Activated CD8-positive, alpha-beta memory T cell treated with anti-CD3 and anti-CD28 coated beads, Interleukin-2, amount 50 U/mL, for 4 hours (primary cell): ENCODE measurements at regions not wholly inside any gene's neighbourhood (a gene's known extent, or its start where the extent isn't known, plus 50 kb on each side); places are given as distances from the start of the nearest gene placed in this dataset.
"Not testable (repeated sequence)": the region's sequence is repeated elsewhere in the genome, so short reads cannot be mapped to it uniquely, and the experiment has no call there.

Experiments
- DNase-seq: peaks from one replicate; pipeline ENCODE4 v3.0.0-alpha.2; 2020

- no peak for DNase-seq
Measured at GRCh38 chr1:209095627-209096595, 487.6 kb upstream of the CAMK1G start.

DNA sequence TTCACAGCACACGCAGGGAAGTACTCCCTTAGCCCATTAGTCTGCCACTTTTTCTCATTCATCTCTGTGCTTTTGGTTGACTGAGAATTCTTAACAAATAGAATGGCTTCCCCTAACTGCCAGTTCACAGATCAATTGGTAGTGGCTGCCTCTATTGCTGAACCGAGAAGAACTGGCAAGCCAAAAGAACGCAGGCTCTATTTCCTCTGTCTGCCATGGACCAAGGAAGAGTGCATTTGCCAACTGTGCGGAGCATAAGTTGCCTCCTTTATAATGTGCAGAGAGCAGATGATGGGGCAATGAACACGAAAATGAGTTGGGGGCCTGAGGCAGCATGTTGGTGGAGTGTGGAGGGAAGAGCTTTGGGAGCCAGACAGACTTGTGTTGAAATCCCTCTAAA lies 483.1 kb upstream of the CAMK1G start:
- DNase-seq, result no peak

GRCh38 chr1:209101106-209101505 lies 482.4 kb upstream of the CAMK1G start:
- no peak for DNase-seq

GRCh38 chr1:209102120-209102519 lies 481.4 kb upstream of the CAMK1G start:
- no peak for DNase-seq

GRCh38 chr1:209102531-209102930 lies 481.0 kb upstream of the CAMK1G start:
- DNase-seq, result no peak

DNA sequence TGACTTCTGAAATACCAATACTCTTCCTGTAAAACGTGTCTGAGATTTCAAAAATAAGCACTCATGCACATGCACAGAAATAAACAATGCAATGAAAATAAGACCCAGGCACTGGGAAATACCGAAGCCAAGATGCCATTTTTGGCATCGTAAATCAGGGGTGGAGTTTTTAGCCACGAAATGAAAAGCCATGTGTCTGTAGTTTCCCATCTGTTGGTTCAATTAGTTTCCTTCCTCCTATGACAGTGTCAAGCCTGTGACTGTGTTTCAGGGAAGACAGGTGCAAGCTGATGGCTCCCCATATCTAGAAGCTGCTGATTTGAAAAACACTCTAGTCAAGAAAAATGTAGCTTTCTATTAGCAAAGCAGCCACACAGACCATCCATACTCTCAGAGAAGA lies 480.4 kb upstream of the CAMK1G start:
- no peak for DNase-seq

- DNase-seq, result no peak
Measured at GRCh38 chr1:209104646-209105045, 478.9 kb upstream of the CAMK1G start.

GRCh38 chr1:209105701-209106100 lies 477.8 kb upstream of the CAMK1G start:
- DNase-seq, result no peak

DNA sequence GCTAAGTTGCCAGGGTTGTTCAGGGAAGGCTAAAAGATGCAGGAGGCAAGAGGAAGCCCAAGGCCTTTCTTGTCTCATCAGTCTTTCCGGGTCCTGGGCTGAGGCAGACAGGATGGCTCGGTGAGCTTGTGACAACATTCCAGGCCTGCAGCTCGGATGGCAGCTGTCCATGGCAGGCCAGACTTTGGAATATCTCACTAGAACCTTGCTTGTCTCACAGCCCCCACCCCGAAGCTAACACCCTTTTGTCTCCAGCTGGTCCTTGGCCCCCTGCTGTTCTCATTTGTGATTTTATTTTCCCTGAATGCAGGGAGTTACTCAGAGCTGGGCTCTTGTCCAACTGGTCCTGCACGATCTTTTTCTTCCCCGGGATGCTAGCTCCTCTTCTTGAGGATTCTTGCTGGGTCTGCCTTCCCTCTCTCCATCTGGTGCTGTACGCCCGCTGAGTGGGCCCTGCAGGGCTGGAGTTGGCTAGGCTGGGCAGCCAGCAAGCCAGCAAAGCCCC lies 477.2 kb upstream of the CAMK1G start:
- no peak for DNase-seq

GRCh38 chr1:209106861-209107260 lies 476.7 kb upstream of the CAMK1G start:
- no peak for DNase-seq

DNA sequence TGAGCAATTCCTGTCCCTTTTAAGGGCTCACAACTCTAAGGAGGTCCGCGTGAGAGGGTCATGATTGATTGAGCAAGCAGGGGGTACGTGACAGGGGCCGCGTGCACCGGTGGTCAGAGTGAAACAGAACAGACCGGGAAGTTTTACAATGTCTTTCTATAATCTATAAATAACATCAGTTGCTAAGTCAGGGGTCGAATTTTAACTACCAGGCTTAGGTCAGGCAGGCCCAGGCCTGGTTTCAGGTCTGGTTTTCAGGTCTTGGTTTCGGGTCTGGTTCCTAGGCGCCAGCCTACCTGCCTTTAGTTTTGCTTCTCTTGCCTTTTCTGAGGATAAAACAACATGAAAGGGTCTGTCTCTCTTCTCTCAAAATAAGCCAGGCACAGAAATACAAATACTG lies 476.0 kb upstream of the CAMK1G start:
- no peak for DNase-seq

GRCh38 chr1:209109001-209109785 lies 474.3 kb upstream of the CAMK1G start:
- no peak for DNase-seq

DNA sequence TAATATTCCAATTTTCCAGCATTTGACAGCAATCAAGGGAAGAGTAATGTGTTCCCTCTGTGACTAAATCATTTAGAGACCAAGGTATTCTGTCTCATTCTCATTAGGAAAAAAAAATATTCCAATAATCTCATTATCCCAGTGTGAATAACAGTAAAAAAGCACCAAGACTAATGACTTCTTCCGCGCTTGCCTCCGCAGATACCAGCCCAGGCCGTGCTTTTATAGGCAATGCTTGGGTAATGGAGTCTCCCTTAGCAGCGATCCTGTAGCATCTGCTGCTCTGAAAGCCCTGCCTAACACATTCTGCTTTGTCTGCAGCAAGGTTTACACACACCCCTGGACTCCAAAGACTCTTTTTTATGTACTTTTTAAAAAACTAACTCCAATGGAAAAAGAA lies 470.0 kb upstream of the CAMK1G start:
- no peak for DNase-seq

DNA sequence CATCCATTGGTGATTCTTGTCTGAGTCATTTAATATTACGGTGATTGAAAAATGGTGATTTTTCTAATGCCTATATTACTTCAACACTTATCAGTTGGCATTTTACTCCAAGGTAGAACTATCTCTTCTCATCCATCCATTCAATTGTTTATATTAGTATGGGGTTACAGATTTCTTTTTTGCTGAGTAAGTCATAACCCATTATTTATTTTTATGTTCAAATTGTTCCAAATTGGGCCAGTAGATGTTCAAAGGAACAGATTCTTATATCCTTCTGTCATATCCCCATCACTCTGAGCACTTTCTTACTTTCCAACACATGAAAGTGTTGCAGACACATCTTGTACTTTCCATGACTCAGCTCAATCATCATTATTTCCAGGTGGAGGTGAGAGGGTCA lies 466.8 kb upstream of the CAMK1G start:
- no peak for DNase-seq

- no peak for DNase-seq
Measured at GRCh38 chr1:209123601-209124000, 459.9 kb upstream of the CAMK1G start.

- not testable (repeated sequence) for DNase-seq
Measured at GRCh38 chr1:209129091-209129490, 454.4 kb upstream of the CAMK1G start.

- no peak for DNase-seq
Measured at GRCh38 chr1:209130886-209131285, 452.6 kb upstream of the CAMK1G start.

- no peak for DNase-seq
Measured at GRCh38 chr1:209132736-209133467, 450.6 kb upstream of the CAMK1G start.

- no peak for DNase-seq
Measured at GRCh38 chr1:209134001-209134400, 449.5 kb upstream of the CAMK1G start.

GRCh38 chr1:209143916-209144315 lies 439.6 kb upstream of the CAMK1G start:
- DNase-seq, result no peak

GRCh38 chr1:209150114-209150513 lies 433.4 kb upstream of the CAMK1G start:
- DNase-seq, result no peak

GRCh38 chr1:209153411-209153810 lies 430.1 kb upstream of the CAMK1G start:
- DNase-seq, result no peak

- no peak for DNase-seq
Measured at GRCh38 chr1:209154912-209155311, 428.6 kb upstream of the CAMK1G start.
